ENCODE measurements at regions not wholly inside any gene's neighbourhood (a gene's known extent, or its start where the extent isn't known, plus 50 kb on each side); places are given as distances from the start of the nearest gene placed in this dataset.

DNA sequence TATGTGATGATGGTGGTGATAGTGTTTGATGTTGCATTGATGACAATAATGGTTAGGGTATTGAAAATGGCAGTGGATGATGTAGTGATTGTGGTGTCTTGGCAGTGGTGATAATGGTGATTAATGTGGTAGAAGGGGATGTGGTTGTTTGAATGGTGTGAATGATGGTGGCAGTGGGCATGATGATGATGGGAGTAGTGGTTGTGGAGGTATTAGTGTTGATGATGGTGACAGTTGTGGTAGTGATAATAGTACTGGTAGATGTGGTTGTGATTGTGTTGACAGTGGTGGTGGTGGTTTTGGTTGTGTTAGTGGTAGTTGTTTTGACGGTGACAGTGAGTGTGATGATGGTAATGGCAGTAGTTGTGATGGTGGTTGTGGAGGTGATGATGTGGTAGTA lies 1049.0 kb downstream of the VRK1 start:
- TF ChIP-seq SPI1 (IDR thresholded peaks at IDR 0.05; ENCODE audit: borderline replicate concordance, low read depth) = no peak
- TF ChIP-seq POLR2AphosphoS5 (IDR thresholded peaks at IDR 0.05; ENCODE audit: low read depth) = no peak
- TF ChIP-seq CTCF (IDR thresholded peaks at IDR 0.05; ENCODE audit: insufficient read depth, low read length) = no peak
- TF ChIP-seq, protein P1, sequence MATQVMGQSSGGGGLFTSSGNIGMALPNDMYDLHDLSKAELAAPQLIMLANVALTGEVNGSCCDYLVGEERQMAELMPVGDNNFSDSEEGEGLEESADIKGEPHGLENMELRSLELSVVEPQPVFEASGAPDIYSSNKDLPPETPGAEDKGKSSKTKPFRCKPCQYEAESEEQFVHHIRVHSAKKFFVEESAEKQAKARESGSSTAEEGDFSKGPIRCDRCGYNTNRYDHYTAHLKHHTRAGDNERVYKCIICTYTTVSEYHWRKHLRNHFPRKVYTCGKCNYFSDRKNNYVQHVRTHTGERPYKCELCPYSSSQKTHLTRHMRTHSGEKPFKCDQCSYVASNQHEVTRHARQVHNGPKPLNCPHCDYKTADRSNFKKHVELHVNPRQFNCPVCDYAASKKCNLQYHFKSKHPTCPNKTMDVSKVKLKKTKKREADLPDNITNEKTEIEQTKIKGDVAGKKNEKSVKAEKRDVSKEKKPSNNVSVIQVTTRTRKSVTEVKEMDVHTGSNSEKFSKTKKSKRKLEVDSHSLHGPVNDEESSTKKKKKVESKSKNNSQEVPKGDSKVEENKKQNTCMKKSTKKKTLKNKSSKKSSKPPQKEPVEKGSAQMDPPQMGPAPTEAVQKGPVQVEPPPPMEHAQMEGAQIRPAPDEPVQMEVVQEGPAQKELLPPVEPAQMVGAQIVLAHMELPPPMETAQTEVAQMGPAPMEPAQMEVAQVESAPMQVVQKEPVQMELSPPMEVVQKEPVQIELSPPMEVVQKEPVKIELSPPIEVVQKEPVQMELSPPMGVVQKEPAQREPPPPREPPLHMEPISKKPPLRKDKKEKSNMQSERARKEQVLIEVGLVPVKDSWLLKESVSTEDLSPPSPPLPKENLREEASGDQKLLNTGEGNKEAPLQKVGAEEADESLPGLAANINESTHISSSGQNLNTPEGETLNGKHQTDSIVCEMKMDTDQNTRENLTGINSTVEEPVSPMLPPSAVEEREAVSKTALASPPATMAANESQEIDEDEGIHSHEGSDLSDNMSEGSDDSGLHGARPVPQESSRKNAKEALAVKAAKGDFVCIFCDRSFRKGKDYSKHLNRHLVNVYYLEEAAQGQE (IDR thresholded peaks at IDR 0.05; ENCODE audit: insufficient replicate concordance, low read depth) = no peak
- no peak for TF ChIP-seq GABPA (IDR thresholded peaks at IDR 0.05; ENCODE audit: low read depth)

DNA sequence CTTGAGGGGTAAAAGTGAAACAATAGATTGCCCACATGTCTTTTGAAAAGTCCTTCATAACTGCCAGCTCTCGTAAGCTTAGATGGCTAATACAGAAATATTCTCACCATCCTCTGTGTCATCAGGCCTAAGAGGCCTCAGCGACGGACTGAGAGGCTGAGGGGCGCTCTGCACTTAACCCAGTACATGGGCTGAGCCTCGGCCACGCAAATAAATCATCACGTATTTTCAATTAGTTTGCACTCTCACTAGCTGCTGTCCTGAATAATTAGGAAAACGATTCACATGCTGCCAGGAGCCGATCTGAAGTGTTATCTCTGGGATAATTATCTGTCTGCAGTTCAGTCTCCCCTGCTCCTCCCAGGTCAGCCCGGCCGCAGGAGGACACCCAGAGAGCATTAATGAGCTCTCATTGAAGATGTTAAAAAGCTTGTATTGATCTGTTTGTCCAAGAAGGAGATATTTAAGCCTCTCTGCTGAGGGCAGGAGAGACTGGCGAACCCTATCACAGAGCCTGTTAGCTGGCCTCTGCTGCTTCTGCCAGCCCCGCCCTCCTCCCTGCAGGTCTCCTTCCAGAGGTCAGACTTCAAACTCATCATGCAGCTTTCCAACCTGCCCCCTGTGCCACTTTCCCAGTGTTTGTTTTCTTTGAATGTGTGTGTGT lies 1051.3 kb downstream of the VRK1 start:
- Histone ChIP-seq H3K4me3 (replicated peaks; ENCODE audit: insufficient read depth, low read length) (no peak overlapping the region), H3K27ac (replicated peaks) (no peak overlapping the region), H3K27me3 (ENCODE audit: insufficient read depth, poor library complexity, severe bottlenecking) (no peaks in the 10 kb centered on the region)
- no peak for DNase-seq (ENCODE audit: low read depth in 1 of 2, low spot score in 1 of 2)
- no peak for TF ChIP-seq SPI1 (IDR thresholded peaks at IDR 0.05; ENCODE audit: borderline replicate concordance, low read depth)

More for the DNA sequence above, 1049.0 kb downstream of the VRK1 start:
- Histone ChIP-seq H3K27ac (replicated peaks) (no peak overlapping the region), H3K4me3 (replicated peaks; ENCODE audit: insufficient read depth, low read length) (no peak overlapping the region), H3K27me3 (ENCODE audit: insufficient read depth, poor library complexity, severe bottlenecking) (no peaks in the 10 kb centered on the region)
- no peak for DNase-seq (ENCODE audit: low read depth in 1 of 2, low spot score in 1 of 2)

- TF ChIP-seq, protein P1 (IDR thresholded peaks at IDR 0.05; ENCODE audit: insufficient replicate concordance, low read depth) = no peak
- Histone ChIP-seq H3K4me3 (replicated peaks; ENCODE audit: insufficient read depth, low read length) (no peak overlapping the region), H3K27ac (replicated peaks) (no peak overlapping the region), H3K27me3 (ENCODE audit: insufficient read depth, poor library complexity, severe bottlenecking) (no peaks in the 10 kb centered on the region)
- DNase-seq (ENCODE audit: low read depth in 1 of 2, low spot score in 1 of 2) = no peak
These were observed 1053.3 kb downstream of the VRK1 start for GRCh38 chr14:97850466-97850865.

DNA sequence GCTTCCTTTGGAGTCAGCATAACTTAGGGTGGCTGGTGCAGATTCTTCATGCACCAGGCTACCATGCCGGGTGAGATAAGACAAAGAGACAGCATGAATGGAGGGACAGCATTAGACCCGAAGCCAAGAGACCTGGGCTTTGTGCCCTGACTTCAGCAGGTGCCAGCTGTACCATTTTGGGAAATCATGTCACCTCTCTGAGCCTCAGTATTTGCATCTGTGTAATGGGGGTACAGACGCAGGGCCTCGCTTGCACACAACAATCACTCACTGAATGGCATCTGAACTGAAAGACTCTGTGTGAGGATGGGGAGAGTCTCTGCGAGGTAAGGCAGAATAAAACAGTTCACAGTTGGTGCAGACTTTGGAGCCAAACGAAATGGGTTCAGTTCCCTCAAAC lies 1053.7 kb downstream of the VRK1 start:
- Histone ChIP-seq H3K27me3 (ENCODE audit: insufficient read depth, poor library complexity, severe bottlenecking) (no peaks in the 10 kb centered on the region), H3K4me3 (replicated peaks; ENCODE audit: insufficient read depth, low read length) (no peak overlapping the region), H3K27ac (replicated peaks) (no peak overlapping the region)
- TF ChIP-seq GABPA (IDR thresholded peaks at IDR 0.05; ENCODE audit: low read depth) (no peak), CTCF (IDR thresholded peaks at IDR 0.05; ENCODE audit: insufficient read depth, low read length) (no peak), POLR2AphosphoS5 (IDR thresholded peaks at IDR 0.05; ENCODE audit: low read depth) (no peak), SPI1 (IDR thresholded peaks at IDR 0.05; ENCODE audit: borderline replicate concordance, low read depth) (no peak)
- TF ChIP-seq, protein P1 (IDR thresholded peaks at IDR 0.05; ENCODE audit: insufficient replicate concordance, low read depth) = no peak
- no peak for DNase-seq (ENCODE audit: low read depth in 1 of 2, low spot score in 1 of 2)
